Kasumi-1 (cell line): ENCODE measurements at regions not wholly inside any gene's neighbourhood (a gene's known extent, or its start where the extent isn't known, plus 50 kb on each side); places are given as distances from the start of the nearest gene placed in this dataset.
"Not testable (repeated sequence)": the region's sequence is repeated elsewhere in the genome, so short reads cannot be mapped to it uniquely, and the experiment has no call there.

Experiments used
- DNase-seq, 2 experiments: peaks; one replicate each; lab custom pipeline; 2025; lab: John Stamatoyannopoulos, UW

GRCh38 chr7:45267262-45267661, 109.7 kb downstream of the RAMP3 start:
- DNase-seq, result no peak

DNA sequence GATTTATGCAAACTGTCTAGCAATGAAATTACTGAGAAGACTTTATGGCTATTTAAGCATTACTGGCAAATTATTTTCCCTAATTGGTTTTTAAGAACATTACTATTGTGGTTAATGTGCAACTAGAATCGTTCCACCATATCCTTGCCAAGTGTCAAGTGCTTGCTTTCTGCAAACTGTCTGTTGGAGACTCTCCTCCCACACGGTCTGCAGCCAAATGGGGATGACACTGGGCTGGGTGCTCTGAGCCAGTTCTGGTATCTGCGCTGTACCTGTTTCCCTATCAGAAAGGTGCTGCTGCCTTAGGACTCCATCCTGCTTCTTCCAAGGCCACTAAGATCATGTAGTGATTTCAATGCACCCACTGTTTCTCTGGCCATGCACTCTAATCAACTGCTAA, 110.4 kb downstream of the RAMP3 start:
- no peak for DNase-seq

GRCh38 chr7:45269192-45269591, 111.6 kb downstream of the RAMP3 start:
- DNase-seq, result no peak

- no peak for DNase-seq
Observed at GRCh38 chr7:45278763-45279398, 121.3 kb downstream of the RAMP3 start.

- not testable (repeated sequence) for DNase-seq
Observed at GRCh38 chr7:45289611-45290010, 132.0 kb downstream of the RAMP3 start.

DNA sequence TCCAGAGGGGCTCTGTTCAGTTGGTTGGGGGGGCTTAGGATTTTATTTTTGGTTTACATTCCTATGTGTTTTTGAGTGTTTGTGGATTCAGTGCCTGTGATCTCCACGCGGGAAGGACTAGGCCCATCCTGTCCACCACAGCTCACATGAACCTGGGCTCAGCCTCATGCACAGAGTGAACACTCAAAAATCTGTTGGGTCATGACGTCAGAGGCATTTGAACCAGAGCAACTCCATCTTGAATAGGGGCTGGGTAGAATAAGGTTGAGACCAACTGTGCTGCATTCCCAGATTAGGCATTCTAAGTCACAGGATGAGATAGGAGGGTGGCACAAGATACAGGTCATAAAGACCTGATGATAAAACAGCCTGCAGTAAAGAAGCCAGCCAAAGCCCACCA, 133.3 kb downstream of the RAMP3 start:
- DNase-seq, result no peak

DNA sequence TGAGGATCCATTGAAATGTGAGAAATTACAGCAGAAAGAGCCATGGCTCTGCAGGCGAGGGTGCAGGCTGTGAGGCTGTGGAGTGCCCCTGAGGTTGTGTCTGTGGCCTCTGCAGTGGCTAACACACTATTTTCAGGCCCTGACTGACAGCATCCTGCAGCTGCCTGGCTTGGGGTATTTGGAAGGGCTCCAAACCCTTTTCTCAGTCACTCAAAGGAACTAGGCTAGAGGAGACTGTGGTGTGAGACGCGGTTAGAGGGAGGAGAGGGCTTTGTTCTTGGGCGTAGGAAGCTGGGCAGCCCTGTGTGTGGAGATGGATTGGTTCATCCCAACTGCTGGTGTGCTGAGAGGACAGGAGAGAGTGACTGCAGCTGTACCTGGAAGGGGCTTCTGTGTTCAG, 134.9 kb downstream of the RAMP3 start:
- DNase-seq, result no peak

DNA sequence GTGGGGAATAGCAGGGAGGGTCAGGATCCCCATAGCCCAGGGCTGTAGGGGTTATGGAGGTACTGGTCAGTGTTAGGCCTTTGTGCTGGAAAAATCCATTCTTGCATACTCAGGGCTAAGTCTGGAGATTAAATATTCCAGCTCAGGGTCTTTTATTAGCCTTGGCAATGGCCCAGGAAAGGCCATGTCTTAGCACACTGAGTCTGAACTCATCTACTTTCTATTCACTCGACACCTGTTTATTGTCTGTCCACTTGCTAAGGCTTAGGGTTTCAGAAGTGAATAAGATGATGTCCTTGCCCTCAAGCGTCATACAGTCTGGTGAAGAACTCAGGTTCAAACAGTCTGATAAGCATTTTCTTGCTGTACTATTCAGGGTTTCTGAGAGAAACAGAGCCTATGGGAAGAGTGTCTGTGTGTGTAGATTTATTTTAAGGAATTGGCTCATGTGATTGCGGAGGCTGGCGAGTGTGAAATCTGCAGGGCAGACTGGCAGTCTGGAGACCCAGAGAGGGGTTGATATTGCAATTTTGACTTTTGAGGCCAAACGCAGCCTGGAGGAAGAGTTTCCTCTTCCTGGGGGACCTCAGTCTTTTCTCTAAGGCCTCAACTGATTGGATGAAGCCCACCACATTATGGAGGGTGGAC, 135.8 kb downstream of the RAMP3 start:
- no peak for DNase-seq

DNA sequence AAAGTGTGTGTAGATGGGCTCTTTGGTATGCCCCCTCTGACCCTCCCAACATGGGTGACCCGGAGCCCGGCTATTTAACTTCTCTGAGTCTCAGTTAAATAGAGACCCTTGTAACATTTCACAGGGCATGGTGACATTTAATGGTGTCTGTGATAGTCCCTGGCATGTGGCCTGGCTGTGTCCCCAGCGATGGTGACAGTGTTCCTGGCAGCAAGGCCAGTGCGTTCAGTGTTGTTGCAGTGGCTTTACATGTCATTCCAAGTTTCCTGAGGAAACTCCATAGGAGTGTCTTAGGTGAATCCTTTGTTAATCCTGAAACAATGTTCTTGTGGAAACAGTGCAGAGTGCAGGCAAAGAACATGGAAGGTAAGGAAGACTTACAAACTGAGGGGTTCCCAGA, 137.0 kb downstream of the RAMP3 start:
- DNase-seq, result no peak

DNA sequence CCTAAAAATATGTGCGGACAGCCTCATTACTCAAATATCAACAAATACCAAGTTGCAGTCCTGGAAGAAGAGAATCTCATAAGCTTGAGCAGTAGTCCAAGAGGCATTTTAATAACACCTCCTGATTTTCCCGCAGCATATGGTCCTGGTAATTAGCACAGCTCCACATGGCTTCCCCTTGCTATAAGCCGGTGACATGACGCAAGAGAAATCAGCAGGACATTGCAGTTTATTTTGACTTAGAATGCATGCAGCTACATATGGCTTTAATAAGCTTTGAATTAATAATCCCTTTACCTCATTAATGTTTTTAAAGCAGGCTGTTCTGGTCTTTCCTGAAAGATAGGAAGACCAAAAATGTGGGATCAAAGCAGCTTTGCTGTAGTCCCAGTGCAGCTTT, 137.6 kb downstream of the RAMP3 start:
- DNase-seq, result no peak

DNA sequence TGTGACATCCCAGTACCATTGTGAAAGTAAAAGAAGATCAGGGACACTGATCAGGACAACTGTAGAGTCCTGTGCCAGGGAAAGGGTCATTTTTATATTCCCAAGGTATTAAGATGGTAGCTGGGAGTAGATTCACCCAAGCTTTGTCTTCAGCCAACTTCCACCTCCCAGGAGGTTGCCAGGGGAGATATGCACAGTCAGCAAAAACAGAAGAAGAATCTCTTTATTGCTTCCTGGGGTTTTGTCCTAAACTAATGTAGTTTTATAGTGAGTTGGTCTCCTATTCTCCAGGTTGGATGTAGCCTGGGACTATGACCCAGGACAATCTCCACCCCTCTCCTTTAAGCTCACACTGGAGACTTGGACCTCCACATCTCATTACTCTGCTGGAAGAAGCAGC, 139.2 kb downstream of the RAMP3 start:
- DNase-seq, result no peak

DNA sequence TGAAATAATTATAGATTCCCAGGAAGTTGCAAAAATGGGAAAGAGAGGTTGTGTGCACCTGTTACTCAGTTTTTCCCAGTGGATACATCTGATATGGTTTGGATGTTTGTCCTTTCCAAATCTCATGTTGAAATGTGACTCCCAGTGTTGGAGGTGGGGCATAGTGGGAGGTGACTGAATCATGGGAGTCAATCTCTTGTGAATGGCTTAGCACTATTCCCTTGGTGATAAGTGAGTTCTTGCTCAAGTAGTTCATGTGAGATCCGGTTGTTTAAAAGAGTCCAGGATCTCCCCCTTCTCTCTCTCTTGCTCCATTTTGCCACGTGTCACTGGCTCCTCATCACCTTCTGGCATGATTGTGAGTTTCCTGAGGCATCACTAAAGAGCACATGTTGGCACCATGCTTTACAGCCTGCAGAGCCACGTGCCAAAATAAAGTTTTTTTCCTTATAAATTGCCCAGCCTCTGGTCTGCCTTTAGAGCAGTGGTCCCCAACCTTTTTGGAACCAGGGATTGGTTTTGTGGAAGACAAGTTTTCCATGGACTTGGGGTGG, 149.2 kb downstream of the RAMP3 start:
- DNase-seq, result no peak

GRCh38 chr7:45311597-45311996, 154.0 kb downstream of the RAMP3 start:
- no peak for DNase-seq

DNA sequence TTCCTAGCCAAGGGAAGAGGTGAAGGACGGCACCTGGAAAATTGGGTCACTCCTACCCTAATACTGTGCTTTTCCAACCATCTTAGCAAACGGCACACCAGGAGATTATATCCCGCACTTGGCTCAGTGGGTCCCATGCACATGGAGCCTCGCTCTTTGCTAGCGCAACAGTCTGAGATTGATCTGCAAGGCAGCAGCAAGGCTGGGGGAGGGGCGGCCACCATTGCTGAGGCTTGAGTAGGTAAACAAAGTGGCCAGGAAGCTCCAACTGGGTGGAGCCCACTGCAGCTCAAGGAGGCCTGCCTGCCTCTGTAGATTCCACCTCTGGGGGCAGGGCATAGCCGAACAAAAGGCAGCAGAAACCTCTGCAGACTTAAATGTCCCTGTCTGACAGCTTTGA, 157.9 kb downstream of the RAMP3 start:
- DNase-seq, result not testable (repeated sequence)

DNA sequence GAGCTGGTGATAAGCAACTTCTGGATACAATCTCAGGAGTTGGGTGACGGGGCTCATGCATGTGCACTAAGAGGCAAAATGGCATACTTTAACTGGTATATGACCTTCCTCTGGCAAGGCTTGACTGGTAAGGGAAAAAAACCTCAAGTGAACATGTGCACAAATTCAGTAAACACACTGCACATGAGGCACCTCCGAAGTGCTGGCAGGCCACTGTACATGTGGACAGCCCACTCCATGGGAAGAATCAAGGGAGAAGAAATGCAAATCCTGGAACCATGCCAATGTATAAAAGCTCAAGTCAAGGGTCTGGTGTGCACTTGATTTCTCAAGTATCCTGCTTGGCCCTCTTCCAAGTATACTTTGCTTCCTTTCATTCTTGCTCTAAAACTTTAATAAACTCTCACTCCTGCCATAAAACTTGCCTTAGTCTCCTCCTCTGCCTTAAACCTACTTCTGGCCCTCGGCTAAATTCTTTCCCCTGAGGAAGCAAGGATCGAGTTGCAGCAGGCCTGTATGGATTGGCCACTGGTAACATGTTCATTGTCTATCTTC, 167.2 kb downstream of the RAMP3 start:
- no peak for DNase-seq

DNA sequence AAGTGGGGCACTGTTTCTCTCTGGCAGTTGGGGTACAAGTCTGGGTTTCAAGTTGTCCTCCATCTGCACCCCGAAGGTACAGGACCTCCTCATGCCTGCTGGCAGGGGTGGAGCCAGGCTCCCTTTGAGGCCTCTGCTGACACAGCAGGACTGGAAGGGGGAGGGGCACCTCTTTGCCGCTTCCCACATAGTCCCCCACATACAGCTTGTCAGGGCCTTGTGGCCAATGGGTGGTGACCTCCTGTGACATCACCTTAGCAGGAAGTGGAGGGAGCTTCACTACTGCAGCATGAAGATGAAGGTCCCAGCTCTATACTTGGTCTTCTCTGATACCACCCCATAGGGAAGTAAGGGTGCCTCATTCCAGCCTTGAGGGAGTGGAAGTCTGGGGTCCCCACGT, 167.8 kb downstream of the RAMP3 start:
- DNase-seq, result no peak

GRCh38 chr7:45328403-45328981, 170.9 kb downstream of the RAMP3 start:
- DNase-seq, result no peak

GRCh38 chr7:45331563-45331962, 174.0 kb downstream of the RAMP3 start:
- DNase-seq, result no peak

DNA sequence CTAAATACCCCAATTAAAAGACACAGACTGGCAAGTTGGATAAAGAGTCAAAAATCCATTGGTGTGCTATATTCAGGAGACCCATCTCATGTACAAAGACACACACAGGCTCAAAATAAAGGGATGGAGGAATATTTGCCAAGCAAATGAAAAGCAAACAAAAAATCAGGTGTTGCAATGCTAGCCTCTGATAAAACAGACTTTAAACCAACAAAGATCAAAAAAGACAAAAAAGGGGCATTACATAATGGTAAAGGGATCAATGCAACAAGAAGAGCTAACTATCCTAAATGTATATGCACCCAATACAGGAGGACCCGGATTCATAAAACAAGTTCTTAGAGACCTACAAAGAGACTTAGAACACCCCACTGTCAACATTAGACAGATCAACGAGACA, 177.4 kb downstream of the RAMP3 start:
- DNase-seq, result not testable (repeated sequence)

GRCh38 chr7:45342236-45342635, 184.6 kb downstream of the RAMP3 start:
- no peak for DNase-seq

DNA sequence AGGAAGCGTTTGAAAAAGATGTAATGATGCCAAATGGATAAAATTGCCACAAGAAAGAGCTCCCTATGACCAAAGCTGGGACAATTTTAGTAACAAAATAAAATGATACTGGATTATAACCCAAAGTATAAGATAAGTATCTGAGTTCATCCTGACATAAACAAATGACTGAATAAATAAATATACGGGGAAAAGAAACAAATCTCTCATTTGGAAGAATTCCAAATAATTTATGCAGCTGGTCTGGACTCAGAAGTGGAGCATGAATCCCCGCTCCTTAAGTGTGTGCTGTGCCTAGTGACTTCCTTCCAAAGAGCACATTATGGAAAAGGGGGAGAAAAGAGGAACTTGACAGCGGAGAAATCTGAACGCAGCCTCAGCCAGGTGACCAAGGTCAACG, 186.2 kb downstream of the RAMP3 start:
- DNase-seq, result no peak

DNA sequence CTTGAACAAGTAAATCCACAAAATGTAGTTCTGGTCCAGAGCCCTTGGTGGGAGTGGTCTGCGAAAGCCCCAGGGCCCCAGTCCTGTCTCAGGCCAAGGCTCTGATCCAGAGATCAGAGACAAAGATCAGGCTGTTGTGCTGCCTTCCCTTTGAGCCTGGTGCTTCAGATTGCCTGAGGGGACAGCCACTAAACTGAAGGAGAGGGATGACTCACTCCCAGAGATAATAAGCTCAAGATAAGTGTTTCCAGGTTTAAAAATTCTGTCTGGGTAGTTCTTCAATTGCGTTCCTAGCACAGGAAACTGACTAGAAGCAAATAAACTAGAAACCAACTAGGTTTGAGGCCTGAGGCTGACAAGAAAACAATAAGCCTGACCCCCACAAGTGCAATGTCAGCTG, 190.2 kb downstream of the RAMP3 start:
- no peak for DNase-seq

DNA sequence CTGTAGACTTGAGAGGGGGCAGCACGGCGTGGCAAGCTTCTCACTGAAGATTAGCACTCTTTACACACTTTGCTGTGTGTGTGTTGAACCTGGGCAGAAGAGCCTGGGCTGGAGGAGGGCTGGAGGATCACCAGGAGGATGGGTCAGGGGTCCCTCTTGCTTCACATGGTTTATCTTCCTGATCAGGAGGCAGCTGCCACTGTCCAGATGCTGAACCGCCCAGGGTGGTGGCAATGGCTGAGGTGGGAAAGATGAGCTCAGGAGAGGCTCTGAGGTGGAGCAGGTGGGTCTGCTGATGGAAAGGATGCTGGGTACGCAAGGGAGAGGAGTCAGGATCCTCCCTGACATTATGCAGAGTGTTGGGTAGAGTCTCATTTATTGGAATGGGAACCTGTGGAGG, 191.5 kb downstream of the RAMP3 start:
- DNase-seq, result no peak
